ENCODE measurements at regions not wholly inside any gene's neighbourhood (a gene's known extent, or its start where the extent isn't known, plus 50 kb on each side); places are given as distances from the start of the nearest gene placed in this dataset.

DNA sequence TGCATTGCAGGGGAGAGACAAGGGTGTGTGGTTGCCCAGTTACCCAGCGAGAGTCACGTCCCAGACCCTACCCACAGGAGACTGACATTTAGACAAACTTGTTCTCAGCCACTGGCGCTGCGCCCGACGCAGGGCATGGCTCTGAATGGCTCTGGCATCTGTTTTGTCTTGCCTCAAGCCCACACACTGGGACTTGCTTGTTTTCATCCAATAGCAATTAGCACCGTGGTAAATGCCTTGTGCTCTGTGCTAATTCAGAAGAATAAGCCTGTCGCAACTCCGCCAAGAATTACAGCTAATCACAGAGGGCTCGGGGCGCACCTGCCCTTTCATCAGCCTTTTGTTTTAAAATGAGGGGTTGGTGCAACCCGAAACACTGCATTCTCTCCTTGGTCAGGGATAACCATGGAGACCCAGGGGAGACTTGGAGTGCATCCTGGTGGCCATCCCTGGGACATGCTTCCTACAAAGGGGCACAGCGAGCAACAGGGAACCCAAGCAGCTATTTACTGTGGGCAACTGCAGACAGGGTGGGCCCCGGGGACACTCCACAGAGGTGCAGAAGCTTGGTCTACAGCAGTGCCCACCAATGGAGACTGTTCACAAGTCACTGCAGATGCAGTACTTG is 220.6 kb upstream of the ZFHX3 start:
- Histone ChIP-seq H3K9me3 (no peaks in the 10 kb centered on the region), H3K4me1 (no peaks in the 10 kb centered on the region), H3K27ac (no peak overlapping the region), H3K36me3 (ENCODE audit: insufficient read depth in 1 of 2, low read depth in 1 of 2) (no peaks in the 10 kb centered on the region), H3K27me3 (ENCODE audit: insufficient read depth in 3 of 3, low read length in 2 of 3) (peaks cover 0 to 9% (median 0%) of the 10 kb centered on the region in 3 donors), H3K4me3 (no peak overlapping the region)
- intact Hi-C loops (cut with DNase I) = no loop called here
- 31 to 47% (median 38%) methylated on average over 14 of the region's 14 CpGs for WGBS, 3 donors
- ATAC-seq = no peak
- TF ChIP-seq, protein P1, sequence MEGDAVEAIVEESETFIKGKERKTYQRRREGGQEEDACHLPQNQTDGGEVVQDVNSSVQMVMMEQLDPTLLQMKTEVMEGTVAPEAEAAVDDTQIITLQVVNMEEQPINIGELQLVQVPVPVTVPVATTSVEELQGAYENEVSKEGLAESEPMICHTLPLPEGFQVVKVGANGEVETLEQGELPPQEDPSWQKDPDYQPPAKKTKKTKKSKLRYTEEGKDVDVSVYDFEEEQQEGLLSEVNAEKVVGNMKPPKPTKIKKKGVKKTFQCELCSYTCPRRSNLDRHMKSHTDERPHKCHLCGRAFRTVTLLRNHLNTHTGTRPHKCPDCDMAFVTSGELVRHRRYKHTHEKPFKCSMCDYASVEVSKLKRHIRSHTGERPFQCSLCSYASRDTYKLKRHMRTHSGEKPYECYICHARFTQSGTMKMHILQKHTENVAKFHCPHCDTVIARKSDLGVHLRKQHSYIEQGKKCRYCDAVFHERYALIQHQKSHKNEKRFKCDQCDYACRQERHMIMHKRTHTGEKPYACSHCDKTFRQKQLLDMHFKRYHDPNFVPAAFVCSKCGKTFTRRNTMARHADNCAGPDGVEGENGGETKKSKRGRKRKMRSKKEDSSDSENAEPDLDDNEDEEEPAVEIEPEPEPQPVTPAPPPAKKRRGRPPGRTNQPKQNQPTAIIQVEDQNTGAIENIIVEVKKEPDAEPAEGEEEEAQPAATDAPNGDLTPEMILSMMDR (IDR thresholded peaks at IDR 0.05) = no peak
- no peak for DNase-seq

DNA sequence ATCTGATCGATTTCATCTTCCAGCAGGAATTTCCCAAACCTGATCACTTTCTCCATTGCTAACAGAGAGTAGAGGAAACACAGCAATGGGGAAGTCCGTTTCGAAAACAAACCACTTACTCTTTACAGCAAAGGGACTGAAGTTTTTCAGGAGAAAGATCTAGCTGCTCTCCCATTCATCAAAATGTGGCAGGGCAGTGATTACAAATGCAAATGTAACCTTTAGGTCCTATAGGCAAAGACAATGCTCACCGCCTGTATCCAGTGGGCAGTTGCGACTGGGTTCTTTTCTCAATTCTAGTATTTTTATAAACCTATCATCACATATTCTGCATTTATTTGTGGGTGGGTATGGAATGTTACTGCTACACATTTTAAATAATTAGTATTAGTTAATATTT is 218.0 kb upstream of the ZFHX3 start:
- ATAC-seq = no peak
- intact Hi-C loops (cut with DNase I) = no loop called here
- no peak for DNase-seq
- WGBS, 3 donors = 82 to 88% (median 84%) methylated on average over 5 of the region's 5 CpGs
- TF ChIP-seq, protein P1 (IDR thresholded peaks at IDR 0.05) = no peak
- Histone ChIP-seq H3K27me3 (ENCODE audit: insufficient read depth in 3 of 3, low read length in 2 of 3) (peaks cover 0 to 5% (median 0%) of the 10 kb centered on the region in 3 donors), H3K9me3 (no peaks in the 10 kb centered on the region), H3K27ac (no peak overlapping the region), H3K4me3 (no peak overlapping the region), H3K36me3 (ENCODE audit: insufficient read depth in 1 of 2, low read depth in 1 of 2) (no peaks in the 10 kb centered on the region), H3K4me1 (no peaks in the 10 kb centered on the region)

DNA sequence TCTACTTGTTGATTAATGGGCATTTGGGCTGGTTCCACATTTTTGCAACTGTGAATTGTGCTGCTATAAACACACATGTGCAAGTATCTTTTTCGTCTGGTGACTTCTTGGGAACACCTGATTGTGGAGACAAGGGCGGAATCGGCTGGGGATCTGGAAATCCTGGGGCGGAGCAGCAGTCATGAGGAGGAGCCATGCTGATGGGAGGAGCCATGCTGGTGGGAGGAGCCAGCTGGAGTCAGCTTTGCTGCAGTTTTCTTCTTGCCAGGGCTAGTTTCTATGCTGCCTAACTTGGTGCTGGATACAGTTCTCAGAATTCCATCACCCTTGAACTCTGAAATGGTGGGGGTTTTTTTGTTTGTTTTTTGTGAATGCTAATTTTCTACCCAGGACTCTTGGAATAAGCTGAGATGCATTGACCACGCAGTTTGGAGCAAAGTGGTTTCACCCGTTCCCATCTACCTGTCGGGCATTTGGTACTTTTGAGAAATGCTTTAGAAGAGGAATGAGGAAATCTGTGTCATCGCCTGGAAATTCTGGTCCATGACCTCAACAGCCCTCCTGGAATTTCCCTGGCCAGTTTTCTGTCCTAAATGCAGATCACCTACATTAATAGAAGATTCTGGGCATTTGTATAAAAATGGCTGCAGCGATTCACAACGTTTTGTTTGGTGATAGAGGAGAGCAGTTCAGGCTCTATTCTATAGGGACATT is 217.4 kb upstream of the ZFHX3 start:
- ATAC-seq (no peak), DNase-seq (no peak)
- H3K27me3 ChIP-seq (ENCODE audit: insufficient read depth in 3 of 3, low read length in 2 of 3) = peaks cover 0 to 4% (median 0%) of the 10 kb centered on the region in 3 donors
- no peaks in the 10 kb centered on the region for H3K9me3 ChIP-seq
- no peaks in the 10 kb centered on the region for H3K4me1 ChIP-seq
- 71 to 78% (median 75%) methylated on average over 10 of the region's 10 CpGs for WGBS, 3 donors
- no peaks in the 10 kb centered on the region for H3K36me3 ChIP-seq (ENCODE audit: insufficient read depth in 1 of 2, low read depth in 1 of 2)
- H3K27ac ChIP-seq = no peak overlapping the region
- no peak overlapping the region for H3K4me3 ChIP-seq
- intact Hi-C loops (cut with DNase I) = no loop called here
- TF ChIP-seq, protein P1 (IDR thresholded peaks at IDR 0.05) = no peak

DNA sequence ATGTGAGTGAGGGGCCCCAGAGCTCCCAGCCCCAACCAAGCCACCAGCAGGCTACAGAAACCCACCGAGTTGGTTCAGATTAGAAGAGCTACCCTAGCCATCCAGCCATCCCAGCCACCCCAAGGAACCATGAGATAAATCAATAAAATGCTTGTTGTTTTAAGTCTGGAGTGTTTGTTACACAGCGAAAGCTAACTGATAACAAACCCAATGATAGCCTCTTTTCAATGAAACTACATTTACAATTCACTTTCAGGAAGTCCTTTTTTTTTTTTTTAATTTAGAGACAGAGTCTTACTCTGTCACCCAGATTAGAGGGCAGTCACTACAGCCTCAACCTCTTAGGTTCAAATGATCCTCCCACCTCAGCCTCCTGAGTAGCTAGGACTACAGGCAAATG is 215.0 kb upstream of the ZFHX3 start:
- TF ChIP-seq, protein P1 (IDR thresholded peaks at IDR 0.05) = no peak
- Histone ChIP-seq H3K36me3 (ENCODE audit: insufficient read depth in 1 of 2, low read depth in 1 of 2) (no peaks in the 10 kb centered on the region), H3K27ac (no peak overlapping the region), H3K27me3 (ENCODE audit: insufficient read depth in 3 of 3, low read length in 2 of 3) (peaks cover 0 to 4% (median 0%) of the 10 kb centered on the region in 3 donors), H3K9me3 (no peaks in the 10 kb centered on the region), H3K4me3 (no peak overlapping the region), H3K4me1 (no peaks in the 10 kb centered on the region)
- no peak for ATAC-seq
- intact Hi-C loops (cut with DNase I) = no loop called here
- WGBS, 3 donors = 87 to 97% (median 92%) methylated on average over 2 of the region's 2 CpGs
- DNase-seq = no peak

Measured in psoas muscle (tissue), 7 donors.